ENCODE measurements at regions not wholly inside any gene's neighbourhood (a gene's known extent, or its start where the extent isn't known, plus 50 kb on each side); places are given as distances from the start of the nearest gene placed in this dataset.

DNA sequence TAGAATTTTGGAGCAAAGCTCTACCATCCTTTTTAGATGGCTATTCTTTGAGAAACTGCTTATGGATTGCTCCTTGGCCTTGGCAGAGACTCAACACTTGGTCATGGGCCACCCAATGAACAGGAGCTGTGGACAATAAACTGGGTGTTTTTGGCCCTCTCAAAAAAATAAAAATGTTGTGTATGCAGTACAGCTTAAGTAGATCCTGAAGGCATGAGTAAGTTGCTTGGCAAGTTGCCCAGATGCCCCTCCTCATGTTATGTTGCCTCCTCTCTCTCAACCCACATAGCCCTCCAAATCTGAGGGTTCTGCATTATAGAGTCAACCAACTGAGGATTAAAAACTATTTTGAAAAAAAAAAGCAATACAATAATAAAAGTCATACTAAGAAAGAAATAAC is 124.9 kb downstream of the ATP23 start:
- ChIA-PET POLR2A (no interaction called here), CTCF (no interaction called here)
- H3K4me1 Mint-ChIP-seq (ENCODE audit: low read depth): no peaks in the 10 kb centered on the region
- Histone ChIP-seq H3K27ac (ENCODE audit: low read depth in 1 of 2, low read length in 2 of 2) (no peak overlapping the region), H3K4me3 (ENCODE audit: low read length) (no peak overlapping the region), H3K36me3 (ENCODE audit: insufficient read depth, low read length) (no peaks in the 10 kb centered on the region), H3K4me1 (ENCODE audit: insufficient read depth, low read length) (no peaks in the 10 kb centered on the region), H3K9me3 (ENCODE audit: control insufficient read depth in 1 of 2, insufficient read depth in 1 of 2, low read length in 2 of 2) (peaks cover 0 to 3% of the 10 kb centered on the region in 2 experiments), H3K27me3 (ENCODE audit: control insufficient read depth in 1 of 2, insufficient read depth in 2 of 2, low read length in 2 of 2) (no peaks in the 10 kb centered on the region)
- TF ChIP-seq, protein P1, sequence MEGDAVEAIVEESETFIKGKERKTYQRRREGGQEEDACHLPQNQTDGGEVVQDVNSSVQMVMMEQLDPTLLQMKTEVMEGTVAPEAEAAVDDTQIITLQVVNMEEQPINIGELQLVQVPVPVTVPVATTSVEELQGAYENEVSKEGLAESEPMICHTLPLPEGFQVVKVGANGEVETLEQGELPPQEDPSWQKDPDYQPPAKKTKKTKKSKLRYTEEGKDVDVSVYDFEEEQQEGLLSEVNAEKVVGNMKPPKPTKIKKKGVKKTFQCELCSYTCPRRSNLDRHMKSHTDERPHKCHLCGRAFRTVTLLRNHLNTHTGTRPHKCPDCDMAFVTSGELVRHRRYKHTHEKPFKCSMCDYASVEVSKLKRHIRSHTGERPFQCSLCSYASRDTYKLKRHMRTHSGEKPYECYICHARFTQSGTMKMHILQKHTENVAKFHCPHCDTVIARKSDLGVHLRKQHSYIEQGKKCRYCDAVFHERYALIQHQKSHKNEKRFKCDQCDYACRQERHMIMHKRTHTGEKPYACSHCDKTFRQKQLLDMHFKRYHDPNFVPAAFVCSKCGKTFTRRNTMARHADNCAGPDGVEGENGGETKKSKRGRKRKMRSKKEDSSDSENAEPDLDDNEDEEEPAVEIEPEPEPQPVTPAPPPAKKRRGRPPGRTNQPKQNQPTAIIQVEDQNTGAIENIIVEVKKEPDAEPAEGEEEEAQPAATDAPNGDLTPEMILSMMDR (IDR thresholded peaks at IDR 0.05): no peak
- intact Hi-C loops (cut with DNase I, micrococcal nuclease): no loop called here
- ATAC-seq (ENCODE audit: poor library complexity) (no peak), DNase-seq (no peak)
- H3K9me3 Mint-ChIP-seq: no peaks in the 10 kb centered on the region
- no peak overlapping the region for H3K4me3 Mint-ChIP-seq
- H3K27me3 Mint-ChIP-seq: no peaks in the 10 kb centered on the region
- H3K27ac Mint-ChIP-seq: no peak overlapping the region
- H3K36me3 Mint-ChIP-seq (ENCODE audit: low read depth): no peaks in the 10 kb centered on the region

DNA sequence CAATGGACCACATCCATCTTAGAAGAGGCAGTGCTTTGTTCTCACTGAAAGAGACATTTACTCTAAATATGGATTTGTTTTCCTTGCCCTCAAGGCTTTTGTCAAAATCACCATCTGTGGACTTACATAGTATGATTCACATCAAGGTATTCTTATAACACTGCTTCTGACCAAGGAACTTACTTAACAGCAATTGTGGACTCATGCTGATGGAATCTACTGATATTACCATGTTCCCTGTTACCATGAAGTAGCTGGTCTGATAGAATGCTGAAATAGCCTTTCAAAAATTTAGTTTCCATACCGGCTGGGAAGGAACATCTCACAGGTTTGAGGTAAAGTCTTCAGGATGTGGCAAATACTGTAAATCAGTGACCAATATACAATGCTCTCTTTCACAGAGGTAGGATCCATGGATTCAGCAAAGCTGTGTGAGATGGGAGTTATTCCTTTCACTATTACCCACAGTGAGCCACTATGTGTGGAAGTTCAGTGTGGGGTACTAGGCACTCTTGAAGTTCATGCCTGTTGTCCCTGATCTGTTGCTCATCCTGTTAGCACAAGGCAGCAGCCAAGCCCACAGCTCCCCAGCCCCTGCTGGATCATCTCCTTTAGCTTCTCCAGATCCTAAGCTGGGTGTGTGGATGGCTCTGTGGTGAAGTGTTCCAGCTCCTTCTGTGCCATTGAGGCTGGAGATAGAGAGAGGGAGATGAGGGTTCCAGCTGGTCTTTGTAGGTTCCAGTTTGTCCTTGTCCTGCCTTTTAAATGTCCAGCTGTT is 126.4 kb downstream of the ATP23 start:
- ChIA-PET POLR2A (no interaction called here), CTCF (no interaction called here)
- intact Hi-C loops (cut with DNase I, micrococcal nuclease): no loop called here
- H3K36me3 ChIP-seq (ENCODE audit: insufficient read depth, low read length): no peaks in the 10 kb centered on the region
- ATAC-seq (ENCODE audit: poor library complexity) (no peak), DNase-seq (no peak)
- peaks cover 0 to 3% of the 10 kb centered on the region in 2 experiments for H3K9me3 ChIP-seq (ENCODE audit: control insufficient read depth in 1 of 2, insufficient read depth in 1 of 2, low read length in 2 of 2)
- H3K4me1 ChIP-seq (ENCODE audit: insufficient read depth, low read length): no peaks in the 10 kb centered on the region
- H3K27me3 ChIP-seq (ENCODE audit: control insufficient read depth in 1 of 2, insufficient read depth in 2 of 2, low read length in 2 of 2): no peaks in the 10 kb centered on the region
- Mint-ChIP-seq H3K4me1 (ENCODE audit: low read depth) (no peaks in the 10 kb centered on the region), H3K9me3 (no peaks in the 10 kb centered on the region), H3K27me3 (no peaks in the 10 kb centered on the region), H3K27ac (no peak overlapping the region), H3K4me3 (no peak overlapping the region), H3K36me3 (ENCODE audit: low read depth) (no peaks in the 10 kb centered on the region)
- H3K27ac ChIP-seq (ENCODE audit: low read depth in 1 of 2, low read length in 2 of 2): no peak overlapping the region
- TF ChIP-seq, protein P1 (IDR thresholded peaks at IDR 0.05): no peak
- no peak overlapping the region for H3K4me3 ChIP-seq (ENCODE audit: low read length)

DNA sequence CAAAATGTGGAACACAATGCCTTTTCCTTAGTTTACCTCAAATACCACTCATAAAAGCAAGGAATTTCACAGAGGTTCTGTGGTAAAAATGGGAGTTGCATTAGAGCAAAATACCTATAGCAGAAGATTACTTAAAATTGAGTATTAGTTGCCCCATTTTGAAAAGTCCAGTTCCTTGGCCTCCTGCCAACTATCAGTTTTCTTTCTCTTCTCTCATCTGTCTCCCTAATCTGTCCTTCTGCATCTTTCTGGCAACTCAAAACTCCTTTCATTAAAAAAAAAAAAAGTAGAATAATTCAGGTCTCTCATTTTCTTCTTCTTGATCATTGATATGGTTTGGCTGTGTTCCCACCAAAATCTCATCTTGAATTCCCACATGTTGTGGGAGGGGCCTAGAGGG is 127.3 kb downstream of the ATP23 start:
- Histone ChIP-seq H3K36me3 (ENCODE audit: insufficient read depth, low read length) (no peaks in the 10 kb centered on the region), H3K27me3 (ENCODE audit: control insufficient read depth in 1 of 2, insufficient read depth in 2 of 2, low read length in 2 of 2) (no peaks in the 10 kb centered on the region), H3K4me1 (ENCODE audit: insufficient read depth, low read length) (no peaks in the 10 kb centered on the region), H3K27ac (ENCODE audit: low read depth in 1 of 2, low read length in 2 of 2) (no peak overlapping the region), H3K4me3 (ENCODE audit: low read length) (no peak overlapping the region), H3K9me3 (ENCODE audit: control insufficient read depth in 1 of 2, insufficient read depth in 1 of 2, low read length in 2 of 2) (peaks cover 0 to 3% of the 10 kb centered on the region in 2 experiments)
- H3K27ac Mint-ChIP-seq: no peak overlapping the region
- ATAC-seq (ENCODE audit: poor library complexity): no peak
- H3K9me3 Mint-ChIP-seq: peaks cover 2% of the 10 kb centered on the region
- H3K4me3 Mint-ChIP-seq: no peak overlapping the region
- no peaks in the 10 kb centered on the region for H3K36me3 Mint-ChIP-seq (ENCODE audit: low read depth)
- TF ChIP-seq, protein P1 (IDR thresholded peaks at IDR 0.05): no peak
- no peak for DNase-seq
- H3K4me1 Mint-ChIP-seq (ENCODE audit: low read depth): no peaks in the 10 kb centered on the region
- ChIA-PET POLR2A (no interaction called here), CTCF (no interaction called here)
- intact Hi-C loops (cut with DNase I, micrococcal nuclease): no loop called here
- no peaks in the 10 kb centered on the region for H3K27me3 Mint-ChIP-seq
